K562 (cell line): ENCODE measurements at regions not wholly inside any gene's neighbourhood (a gene's known extent, or its start where the extent isn't known, plus 50 kb on each side); places are given as distances from the start of the nearest gene placed in this dataset.

Experiments
- ATAC-seq: fragments of 200-7000 bp; cut with Tn5 transposase; 3 replicates; pipeline ENCODE4 v1.9.1; 2020; ENCODE audit warnings: moderate library complexity
- BruUV-seq: library from RNA; stranded (reverse); fragments of 400-500 nt; replicated peaks from 2 replicates; lab custom pipeline; 2021; lab: Mats Ljungman, UMichigan
- CTCF ChIA-PET: fragments of 300-600 bp; formaldehyde crosslinking; extraction: SDS; loops from one replicate; lab custom pipeline; 2021; ENCODE audit warnings: low intra/inter-chr PET ratio; lab: Yijun Ruan, JAX
- POLR2A ChIA-PET: fragments of 300-600, 350-650 bp; sonication (Branson Sonifier 250); formaldehyde crosslinking; extraction: SDS; loops from one replicate; lab custom pipeline; 2021; ENCODE audit warnings: antibody characterized with exemption, inconsistent platforms; lab: Yijun Ruan, JAX
- DNase-seq, 4 experiments: peaks; one replicate each; pipeline versions ENCODE4 v3.0.0 to v3.0.0-alpha.2; 2011 to 2018; ENCODE audit warnings: low spot score in 3 of 4, mixed read lengths in 3 of 4; ENCODE audit errors: extremely low read depth in 1 of 4
- FAIRE-seq: peaks from 2 replicates; lab custom pipeline; 2011; peaks lifted over from hg19 to GRCh38; lab: Jason Lieb, UNC
- H2AFZ ChIP-seq: 2 replicates; pipeline ENCODE4 v1.6.0; 2011; ENCODE audit warnings: low read depth, low read length, control low read depth, inconsistent platforms
- H3K27ac ChIP-seq: fragments of 200-600 bp; 3 replicates; pipeline ENCODE4 v1.8.0; 2011; ENCODE audit warnings: low read depth, mild to moderate bottlenecking, control low read depth, inconsistent platforms, low read length, moderate library complexity, mixed read lengths; ENCODE audit errors: extremely low read depth
- H3K27me3 ChIP-seq, 2 experiments: fragments of 300-600 bp in 1 of 2; 2 replicates in 1 of 2; 3 replicates in 1 of 2; pipeline versions ENCODE4 v1.6.0 to v1.8.0; 2011; ENCODE audit warnings: inconsistent platforms in 2 of 2, low read length in 2 of 2, mild to moderate bottlenecking in 1 of 2, mixed read lengths in 1 of 2, moderate library complexity in 1 of 2; ENCODE audit not compliant: control insufficient read depth in 2 of 2, insufficient read depth in 2 of 2
- H3K36me3 ChIP-seq: fragments of 300-600 bp; 3 replicates; pipeline ENCODE4 v1.8.0; 2011; ENCODE audit warnings: mild to moderate bottlenecking, low read length, inconsistent platforms; ENCODE audit not compliant: control insufficient read depth, insufficient read depth
- H3K4me1 ChIP-seq, 2 experiments: fragments of 200-600 bp in 1 of 2; replicated peaks in 1 of 2; 2 replicates in 1 of 2; 3 replicates in 1 of 2; pipeline versions ENCODE4 v1.5.1 to v1.8.0; 2011; ENCODE audit warnings: inconsistent platforms in 2 of 2, low read length in 2 of 2, mild to moderate bottlenecking in 1 of 2, mixed read lengths in 1 of 2, moderate library complexity in 1 of 2; ENCODE audit not compliant: control insufficient read depth in 2 of 2, insufficient read depth in 2 of 2
- H3K4me2 ChIP-seq: 2 replicates; pipeline ENCODE4 v1.6.1; 2011; ENCODE audit warnings: low read length, control low read depth, inconsistent platforms, mixed read lengths; ENCODE audit not compliant: insufficient read depth
- H3K4me3 ChIP-seq: fragments of 200-600 bp; sonication (generic), shearing (Covaris generic); 2 replicates; pipeline ENCODE4 v1.5.1; 2016; ENCODE audit warnings: control low read depth, inconsistent platforms
- H3K79me2 ChIP-seq: fragments of 200-600 bp; 3 replicates; pipeline ENCODE4 v1.8.0; 2011; ENCODE audit warnings: low read length, inconsistent platforms; ENCODE audit not compliant: control insufficient read depth, insufficient read depth
- H3K9ac ChIP-seq, 2 experiments: 2 replicates each; pipeline versions ENCODE4 v1.6.0 to v1.6.1; 2011; ENCODE audit warnings: low read depth in 2 of 2, low read length in 2 of 2, control low read depth in 1 of 2, inconsistent platforms in 1 of 2, mild to moderate bottlenecking in 1 of 2, mixed read lengths in 1 of 2; ENCODE audit not compliant: insufficient read depth in 1 of 2
- H3K9me1 ChIP-seq: one replicate; pipeline ENCODE4 v1.6.0; 2011; ENCODE audit warnings: inconsistent platforms, mild to moderate bottlenecking, low read length, moderate library complexity; ENCODE audit not compliant: control insufficient read depth, insufficient read depth
- H3K9me3 ChIP-seq: replicated peaks from 2 replicates; pipeline ENCODE4 v1.5.1; 2011; ENCODE audit warnings: low read depth, low read length, inconsistent platforms; ENCODE audit not compliant: control insufficient read depth, insufficient read depth
- H4K20me1 ChIP-seq: replicated peaks from 2 replicates; pipeline ENCODE4 v1.6.1; 2011; ENCODE audit warnings: low read length, inconsistent platforms, mixed read lengths; ENCODE audit not compliant: control insufficient read depth, insufficient read depth
- BCOR ChIP-seq: fragments of 450-650 bp; IDR thresholded peaks from 2 replicates; pipeline ENCODE4 v1.6.1; 2016
- CSDE1 ChIP-seq, 2 experiments: fragments of 450-650 bp; IDR thresholded peaks; 2 replicates each; pipeline ENCODE4 v1.6.1; 2016; ENCODE audit warnings: mild to moderate bottlenecking in 1 of 2
- HEY1 ChIP-seq: fragments of 250-450 bp; sonication (Bioruptor Pico); IDR thresholded peaks from 2 replicates; pipeline ENCODE4 v1.5.0; 2020; ENCODE audit warnings: mild to moderate bottlenecking, moderate library complexity, borderline replicate concordance
- POLR2H ChIP-seq: IDR thresholded peaks from 2 replicates; pipeline ENCODE4 v1.6.1; 2016; ENCODE audit warnings: missing genetic modification characterization, low read depth, mild to moderate bottlenecking, control low read depth, missing compliant biosample characterization, moderate library complexity
- RBM25 ChIP-seq: fragments of 200-400 bp; formaldehyde crosslinking; IDR thresholded peaks from 2 replicates; pipeline ENCODE4 v1.6.1; 2018; ENCODE audit warnings: low read length, low read depth, moderate library complexity; ENCODE audit not compliant: severe bottlenecking
- TARDBP ChIP-seq: fragments of 450-650 bp; IDR thresholded peaks from 2 replicates; pipeline ENCODE4 v1.6.1; 2016
- ZBTB40 ChIP-seq, 2 experiments: fragments of 450-650 bp in 1 of 2; sonication (generic) in 1 of 2; formaldehyde crosslinking in 1 of 2; IDR thresholded peaks; 2 replicates each; pipeline versions ENCODE4 v1.7.1 to v1.9.0; 2016 to 2022; ENCODE audit warnings: inconsistent platforms in 1 of 2, mild to moderate bottlenecking in 1 of 2, missing genetic modification reagents in 1 of 2
- ZFP36 ChIP-seq: fragments of 150-350 bp; IDR thresholded peaks from 2 replicates; pipeline ENCODE4 v1.6.1; 2018; ENCODE audit warnings: low read length, low read depth; ENCODE audit not compliant: partially characterized antibody
- WGBS: fragments of 100-300 bp; shearing (Covaris generic); methylation state at CpG from one replicate; pipeline ENCODE4 v1.1.6; 2016; ENCODE audit warnings: low coverage, mixed read lengths; ENCODE audit not compliant: insufficient coverage; ENCODE audit errors: missing lambda C conversion rate; 5-methylcytosine and 5-hydroxymethylcytosine counted together
- in situ Hi-C: fragments of 300-500 bp; cut with MboI; formaldehyde crosslinking; loops from 4 replicates; pipeline ENCODE4 v1.15.0; 2018; ENCODE audit warnings: inconsistent platforms, mixed read lengths
- intact Hi-C: fragments of 100-400 bp; cut with micrococcal nuclease; formaldehyde crosslinking; loops from 2 replicates; pipeline ENCODE4 v1.14.2; 2022

GRCh38 chr3:10706740-10707399, 109.2 kb upstream of the SLC6A11 start:
- POLR2A ChIA-PET: interaction anchor here (0.6 kb wide), 1 partner anchor 284 kb away, joined by 3 read pairs; no protein-coding TSS in a partner anchor
- Histone ChIP-seq H3K27me3 (peaks cover 2 to 25% of the 10 kb centered on the region in 2 experiments; a peak in 3 of 5 replicates), H3K9me1 (no peaks in the 10 kb centered on the region), H3K4me3 (no peak overlapping the region), H3K27ac (no peak overlapping the region), H3K36me3 (no peaks in the 10 kb centered on the region), H3K79me2 (no peaks in the 10 kb centered on the region), H3K4me2 (no peak overlapping the region), H3K9ac (no peak overlapping the region), H2AFZ (no peak overlapping the region), H3K4me1 (no peaks in the 10 kb centered on the region), H4K20me1 (peaks cover 10% of the 10 kb centered on the region), H3K9me3 (no peaks in the 10 kb centered on the region)
- CTCF ChIA-PET: no interaction called here
- in situ Hi-C loops: no loop called here
- FAIRE-seq: no peak
- BruUV-seq: no TSS peak
- TF ChIP-seq HEY1 (CRISPR knock-in tag): no peak
- TF ChIP-seq RBM25: peak; percentile 75
- no peak for TF ChIP-seq TARDBP
- TF ChIP-seq POLR2H: no peak
- TF ChIP-seq ZBTB40 (IDR thresholded peaks at IDR 0.05): no peak
- TF ChIP-seq ZBTB40 (CRISPR knock-in tag; IDR thresholded peaks at IDR 0.05): no peak
- no peak for TF ChIP-seq CSDE1 (IDR thresholded peaks at IDR 0.05)
- TF ChIP-seq BCOR: peak; percentile 66
- peak; percentile 64 for TF ChIP-seq ZFP36
- no peak for DNase-seq
- intact Hi-C loops: no loop called here
- ATAC-seq: no peak
- WGBS: under 1% methylated on average over 11 of the region's 11 CpGs
